Neural cell (in vitro differentiated cells): ENCODE measurements at regions not wholly inside any gene's neighbourhood (a gene's known extent, or its start where the extent isn't known, plus 50 kb on each side); places are given as distances from the start of the nearest gene placed in this dataset.

Experiments used
- EP300 ChIP-seq: fragments of 450-650 bp; conservative IDR thresholded peaks from 2 replicates; pipeline ENCODE4 v1.6.1; 2014; ENCODE audit warnings: antibody characterized with exemption, mild to moderate bottlenecking, moderate library complexity; ENCODE audit not compliant: poor library complexity, severe bottlenecking
- EZH2 ChIP-seq: fragments of 200-600, 300-800 bp; shearing (Covaris generic), sonication (generic); IDR thresholded peaks from 2 replicates; pipeline ENCODE4 v1.6.1; 2014; ENCODE audit warnings: antibody characterized with exemption, low read length, borderline replicate concordance, mild to moderate bottlenecking; ENCODE audit not compliant: insufficient read depth, poor library complexity, severe bottlenecking
- POLR2AphosphoS5 ChIP-seq: IDR thresholded peaks from 2 replicates; pipeline ENCODE4 v1.6.1; 2012
- RAD21 ChIP-seq: fragments of 450-650 bp; conservative IDR thresholded peaks from 2 replicates; pipeline ENCODE4 v1.6.1; 2014; ENCODE audit warnings: antibody characterized with exemption, mild to moderate bottlenecking, moderate library complexity
- SMC3 ChIP-seq: fragments of 450-650 bp; conservative IDR thresholded peaks from 2 replicates; pipeline ENCODE4 v1.6.1; 2014; ENCODE audit warnings: antibody characterized with exemption, mild to moderate bottlenecking, moderate library complexity; ENCODE audit not compliant: poor library complexity
- TF ChIP-seq, protein P1 (sequence below): fragments of 450-650 bp; IDR thresholded peaks from 2 replicates; pipeline ENCODE4 v1.5.1; 2014; ENCODE audit warnings: antibody characterized with exemption, mild to moderate bottlenecking, moderate library complexity; ENCODE audit not compliant: poor library complexity, severe bottlenecking
- TF ChIP-seq, protein P2 (sequence below): IDR thresholded peaks from 2 replicates; pipeline ENCODE4 v1.6.1; 2012; ENCODE audit warnings: borderline replicate concordance

DNA sequence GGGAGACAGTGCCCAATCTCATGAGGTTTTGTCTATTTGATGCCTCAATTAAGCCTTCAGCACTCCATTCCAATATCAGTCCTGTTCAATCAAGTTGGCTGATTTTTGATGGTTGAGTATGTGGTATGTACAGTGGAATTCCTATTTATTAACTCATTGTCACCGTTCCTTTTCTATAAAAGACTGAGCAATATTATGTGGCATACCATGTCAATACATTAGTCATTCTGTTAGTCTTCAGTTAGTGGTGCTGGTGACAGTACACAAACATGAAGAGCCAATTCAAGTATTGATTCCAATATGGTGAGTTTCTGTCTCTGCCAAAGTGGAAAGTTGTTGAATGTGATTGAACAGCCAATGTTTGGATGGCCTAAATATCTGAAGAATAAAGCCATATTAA, 1343.9 kb downstream of the SUCLG1 start:
- TF ChIP-seq, protein P1, sequence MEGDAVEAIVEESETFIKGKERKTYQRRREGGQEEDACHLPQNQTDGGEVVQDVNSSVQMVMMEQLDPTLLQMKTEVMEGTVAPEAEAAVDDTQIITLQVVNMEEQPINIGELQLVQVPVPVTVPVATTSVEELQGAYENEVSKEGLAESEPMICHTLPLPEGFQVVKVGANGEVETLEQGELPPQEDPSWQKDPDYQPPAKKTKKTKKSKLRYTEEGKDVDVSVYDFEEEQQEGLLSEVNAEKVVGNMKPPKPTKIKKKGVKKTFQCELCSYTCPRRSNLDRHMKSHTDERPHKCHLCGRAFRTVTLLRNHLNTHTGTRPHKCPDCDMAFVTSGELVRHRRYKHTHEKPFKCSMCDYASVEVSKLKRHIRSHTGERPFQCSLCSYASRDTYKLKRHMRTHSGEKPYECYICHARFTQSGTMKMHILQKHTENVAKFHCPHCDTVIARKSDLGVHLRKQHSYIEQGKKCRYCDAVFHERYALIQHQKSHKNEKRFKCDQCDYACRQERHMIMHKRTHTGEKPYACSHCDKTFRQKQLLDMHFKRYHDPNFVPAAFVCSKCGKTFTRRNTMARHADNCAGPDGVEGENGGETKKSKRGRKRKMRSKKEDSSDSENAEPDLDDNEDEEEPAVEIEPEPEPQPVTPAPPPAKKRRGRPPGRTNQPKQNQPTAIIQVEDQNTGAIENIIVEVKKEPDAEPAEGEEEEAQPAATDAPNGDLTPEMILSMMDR = no peak
- TF ChIP-seq, protein P2, sequence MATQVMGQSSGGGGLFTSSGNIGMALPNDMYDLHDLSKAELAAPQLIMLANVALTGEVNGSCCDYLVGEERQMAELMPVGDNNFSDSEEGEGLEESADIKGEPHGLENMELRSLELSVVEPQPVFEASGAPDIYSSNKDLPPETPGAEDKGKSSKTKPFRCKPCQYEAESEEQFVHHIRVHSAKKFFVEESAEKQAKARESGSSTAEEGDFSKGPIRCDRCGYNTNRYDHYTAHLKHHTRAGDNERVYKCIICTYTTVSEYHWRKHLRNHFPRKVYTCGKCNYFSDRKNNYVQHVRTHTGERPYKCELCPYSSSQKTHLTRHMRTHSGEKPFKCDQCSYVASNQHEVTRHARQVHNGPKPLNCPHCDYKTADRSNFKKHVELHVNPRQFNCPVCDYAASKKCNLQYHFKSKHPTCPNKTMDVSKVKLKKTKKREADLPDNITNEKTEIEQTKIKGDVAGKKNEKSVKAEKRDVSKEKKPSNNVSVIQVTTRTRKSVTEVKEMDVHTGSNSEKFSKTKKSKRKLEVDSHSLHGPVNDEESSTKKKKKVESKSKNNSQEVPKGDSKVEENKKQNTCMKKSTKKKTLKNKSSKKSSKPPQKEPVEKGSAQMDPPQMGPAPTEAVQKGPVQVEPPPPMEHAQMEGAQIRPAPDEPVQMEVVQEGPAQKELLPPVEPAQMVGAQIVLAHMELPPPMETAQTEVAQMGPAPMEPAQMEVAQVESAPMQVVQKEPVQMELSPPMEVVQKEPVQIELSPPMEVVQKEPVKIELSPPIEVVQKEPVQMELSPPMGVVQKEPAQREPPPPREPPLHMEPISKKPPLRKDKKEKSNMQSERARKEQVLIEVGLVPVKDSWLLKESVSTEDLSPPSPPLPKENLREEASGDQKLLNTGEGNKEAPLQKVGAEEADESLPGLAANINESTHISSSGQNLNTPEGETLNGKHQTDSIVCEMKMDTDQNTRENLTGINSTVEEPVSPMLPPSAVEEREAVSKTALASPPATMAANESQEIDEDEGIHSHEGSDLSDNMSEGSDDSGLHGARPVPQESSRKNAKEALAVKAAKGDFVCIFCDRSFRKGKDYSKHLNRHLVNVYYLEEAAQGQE = no peak
- TF ChIP-seq EP300 = no peak
- no peak for TF ChIP-seq EZH2
- no peak for TF ChIP-seq RAD21
- TF ChIP-seq SMC3 = no peak
- no peak for TF ChIP-seq POLR2AphosphoS5
